ENCODE measurements at regions not wholly inside any gene's neighbourhood (a gene's known extent, or its start where the extent isn't known, plus 50 kb on each side); places are given as distances from the start of the nearest gene placed in this dataset.

DNA sequence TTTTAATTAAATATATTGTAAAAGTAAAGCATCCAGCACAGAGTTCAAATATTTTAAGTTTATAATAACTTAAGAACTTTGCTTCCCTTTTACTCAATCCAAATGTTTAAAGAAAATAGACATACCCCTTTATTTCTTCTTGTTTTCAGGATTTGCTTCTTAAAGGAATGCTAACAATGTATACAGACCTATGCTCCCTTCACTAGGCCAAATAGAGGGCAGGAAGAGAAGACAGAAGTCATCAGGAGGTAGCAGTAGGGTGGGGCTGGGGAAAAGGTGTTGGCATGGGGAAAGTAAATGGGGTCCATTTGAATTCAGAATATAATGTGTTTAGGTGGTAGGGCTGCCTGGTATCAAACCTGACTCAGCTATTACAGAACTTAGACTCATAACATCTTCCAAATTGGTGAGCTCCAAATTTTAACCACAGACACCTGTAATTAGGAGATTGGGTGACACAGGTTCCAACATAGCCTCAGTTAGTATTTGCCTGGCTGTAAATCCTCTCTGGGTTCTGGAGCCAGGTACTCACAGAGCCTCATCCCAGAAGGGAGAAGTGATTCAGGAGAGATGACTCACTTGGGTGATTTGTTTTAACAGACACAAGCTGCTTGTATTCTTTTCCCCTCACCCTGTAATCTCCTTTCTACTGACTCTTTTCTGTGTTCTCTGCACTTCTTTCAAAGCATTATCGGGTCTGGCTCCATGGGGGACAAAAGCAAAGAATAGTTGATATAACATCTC, 60.1 kb upstream of the DUSP10 start:
- H3K4me3 ChIP-seq (ENCODE audit: low read depth, low read length): no peak overlapping the region
- CTCF ChIA-PET: interaction anchor here (1.2 kb wide), 1 partner anchor 325 kb away, joined by 6 read pairs; no protein-coding TSS in a partner anchor
- DNase-seq (ENCODE audit: low read depth, low spot score): no peak
- TF ChIP-seq, protein P1, sequence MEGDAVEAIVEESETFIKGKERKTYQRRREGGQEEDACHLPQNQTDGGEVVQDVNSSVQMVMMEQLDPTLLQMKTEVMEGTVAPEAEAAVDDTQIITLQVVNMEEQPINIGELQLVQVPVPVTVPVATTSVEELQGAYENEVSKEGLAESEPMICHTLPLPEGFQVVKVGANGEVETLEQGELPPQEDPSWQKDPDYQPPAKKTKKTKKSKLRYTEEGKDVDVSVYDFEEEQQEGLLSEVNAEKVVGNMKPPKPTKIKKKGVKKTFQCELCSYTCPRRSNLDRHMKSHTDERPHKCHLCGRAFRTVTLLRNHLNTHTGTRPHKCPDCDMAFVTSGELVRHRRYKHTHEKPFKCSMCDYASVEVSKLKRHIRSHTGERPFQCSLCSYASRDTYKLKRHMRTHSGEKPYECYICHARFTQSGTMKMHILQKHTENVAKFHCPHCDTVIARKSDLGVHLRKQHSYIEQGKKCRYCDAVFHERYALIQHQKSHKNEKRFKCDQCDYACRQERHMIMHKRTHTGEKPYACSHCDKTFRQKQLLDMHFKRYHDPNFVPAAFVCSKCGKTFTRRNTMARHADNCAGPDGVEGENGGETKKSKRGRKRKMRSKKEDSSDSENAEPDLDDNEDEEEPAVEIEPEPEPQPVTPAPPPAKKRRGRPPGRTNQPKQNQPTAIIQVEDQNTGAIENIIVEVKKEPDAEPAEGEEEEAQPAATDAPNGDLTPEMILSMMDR (IDR thresholded peaks at IDR 0.05; ENCODE audit: insufficient read depth, low read length, missing control alignments): no peak
- POLR2A ChIA-PET: interaction anchor here (0.6 to 1.5 kb wide), 3 partner anchors 8 to 102 kb away, joined by 3 to 4 read pairs (median 3); no protein-coding TSS in a partner anchor

DNA sequence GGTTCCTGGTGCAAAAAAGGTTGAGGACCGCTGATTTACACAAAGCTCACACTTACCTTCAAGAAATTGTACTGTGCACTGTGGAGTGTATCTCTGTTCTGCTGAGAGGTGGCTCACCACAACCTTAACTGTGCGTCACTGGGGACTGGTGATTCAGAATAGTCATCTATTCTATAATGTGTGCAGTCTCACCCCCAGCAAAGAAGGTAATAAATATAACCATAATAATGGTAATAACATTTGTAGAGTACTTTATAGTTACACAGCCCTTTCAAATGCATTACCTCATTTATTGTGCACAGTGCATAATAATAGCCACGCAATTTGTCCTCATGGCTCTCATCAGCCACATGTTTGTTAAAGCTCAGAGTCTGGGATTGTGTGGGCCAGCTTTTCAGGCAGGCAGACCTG, 59.4 kb upstream of the DUSP10 start:
- H3K4me3 ChIP-seq (ENCODE audit: low read depth, low read length): no peak overlapping the region
- POLR2A ChIA-PET: interaction anchor here (1.2 to 1.5 kb wide), 2 partner anchors 9 to 102 kb away, joined by 3 to 4 read pairs; no protein-coding TSS in a partner anchor
- DNase-seq (ENCODE audit: low read depth, low spot score): no peak
- CTCF ChIA-PET: interaction anchor here (1.1 to 1.2 kb wide), 2 partner anchors 9 to 324 kb away, joined by 5 to 6 read pairs; no protein-coding TSS in a partner anchor
- TF ChIP-seq, protein P1 (IDR thresholded peaks at IDR 0.05; ENCODE audit: insufficient read depth, low read length, missing control alignments): no peak

DNA sequence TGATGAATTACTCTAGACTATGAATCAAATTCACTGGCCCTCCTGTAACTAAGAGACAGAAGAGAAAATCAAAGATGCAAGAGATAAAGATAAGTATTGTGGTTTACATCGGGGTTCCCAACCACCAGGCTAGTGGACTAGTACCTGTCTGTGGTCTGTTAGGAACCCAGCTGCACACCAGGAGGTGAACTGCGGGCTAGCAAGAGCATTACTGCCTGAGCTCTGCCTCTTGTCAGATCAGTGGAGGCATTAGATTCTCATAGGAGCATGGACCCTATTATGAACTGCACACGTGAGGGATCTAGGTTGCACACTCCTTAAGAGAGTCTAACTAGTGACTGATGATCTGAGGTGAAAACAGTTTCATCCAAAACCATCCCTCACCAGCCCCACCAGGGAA, 58.9 kb upstream of the DUSP10 start:
- TF ChIP-seq, protein P1 (IDR thresholded peaks at IDR 0.05; ENCODE audit: insufficient read depth, low read length, missing control alignments): no peak

DNA sequence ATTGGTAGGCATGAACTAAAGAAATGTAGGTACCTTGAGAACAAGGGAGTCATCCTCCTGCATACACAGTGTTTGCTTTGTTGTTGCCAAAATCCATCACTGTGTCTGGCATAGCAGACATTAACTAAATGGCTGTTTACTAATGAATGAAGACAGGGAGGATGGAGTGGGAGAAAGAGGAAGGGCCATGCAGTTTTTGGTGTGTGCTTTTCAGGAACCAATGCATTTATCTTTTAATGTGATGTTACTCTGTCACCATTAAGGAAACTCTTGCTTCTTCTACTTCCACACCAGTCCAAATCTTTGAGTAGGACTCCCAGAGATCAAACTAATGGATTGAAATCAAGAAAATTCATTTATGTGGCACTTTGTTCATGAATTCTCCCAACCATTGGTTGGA, 55.6 kb upstream of the DUSP10 start:
- POLR2A ChIA-PET: no interaction called here
- TF ChIP-seq, protein P1 (IDR thresholded peaks at IDR 0.05; ENCODE audit: insufficient read depth, low read length, missing control alignments): no peak
- H3K4me3 ChIP-seq (ENCODE audit: low read depth, low read length): no peak overlapping the region
- DNase-seq (ENCODE audit: low read depth, low spot score): no peak
- CTCF ChIA-PET: no interaction called here

More for the DNA sequence above, 58.9 kb upstream of the DUSP10 start:
- POLR2A ChIA-PET: interaction anchor here (1.2 to 1.5 kb wide), 2 partner anchors 9 to 101 kb away, joined by 3 to 4 read pairs; no protein-coding TSS in a partner anchor
- CTCF ChIA-PET: interaction anchor here (1.1 kb wide), 1 partner anchor 9 kb away, joined by 5 read pairs; no protein-coding TSS in a partner anchor
- DNase-seq (ENCODE audit: low read depth, low spot score): no peak
- no peak overlapping the region for H3K4me3 ChIP-seq (ENCODE audit: low read depth, low read length)

DNA sequence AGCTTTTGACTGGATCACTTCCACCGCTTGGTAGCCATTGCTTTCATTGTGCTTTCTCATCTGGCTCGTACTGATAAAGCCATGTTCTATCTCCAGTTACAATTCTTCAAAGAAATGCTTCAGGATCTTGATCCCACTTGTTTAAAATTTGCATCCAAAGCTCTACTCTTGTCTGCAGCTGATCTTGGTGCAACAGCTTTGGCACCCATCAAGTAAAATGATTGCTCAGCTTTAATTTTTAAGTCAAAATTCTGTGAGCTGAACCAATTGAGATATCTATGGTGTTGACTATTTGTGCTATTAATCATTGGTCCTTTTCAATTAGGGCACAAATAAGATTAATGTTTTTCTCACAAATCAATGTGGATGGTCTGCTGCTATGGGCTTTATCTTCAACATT, 54.8 kb upstream of the DUSP10 start:
- no peak for DNase-seq (ENCODE audit: low read depth, low spot score)
- ChIA-PET CTCF (no interaction called here), POLR2A (no interaction called here)
- no peak overlapping the region for H3K4me3 ChIP-seq (ENCODE audit: low read depth, low read length)
- TF ChIP-seq, protein P1 (IDR thresholded peaks at IDR 0.05; ENCODE audit: insufficient read depth, low read length, missing control alignments): no peak

DNA sequence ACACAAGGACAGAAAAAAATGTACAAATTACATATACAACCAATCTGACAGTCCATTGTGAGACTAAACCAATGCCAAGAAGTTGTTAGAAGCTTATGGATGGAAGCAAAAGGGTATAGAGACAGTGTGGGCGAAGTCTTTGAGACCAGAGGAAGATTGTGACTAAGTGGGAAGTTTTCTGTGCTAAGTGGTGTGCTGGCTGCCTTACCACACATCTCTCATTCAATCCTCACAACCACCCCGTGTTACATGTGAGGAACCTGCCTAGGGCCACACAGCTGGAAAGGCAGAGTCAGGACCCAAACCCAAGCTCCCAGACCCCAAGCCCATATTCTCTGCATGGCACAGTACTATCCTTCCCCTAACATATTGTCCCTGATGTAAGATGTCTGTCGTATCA, 53.5 kb upstream of the DUSP10 start:
- POLR2A ChIA-PET: no interaction called here
- no peak for DNase-seq (ENCODE audit: low read depth, low spot score)
- CTCF ChIA-PET: no interaction called here

More for the DNA sequence above, 53.5 kb upstream of the DUSP10 start:
- H3K4me3 ChIP-seq (ENCODE audit: low read depth, low read length): no peak overlapping the region
- TF ChIP-seq, protein P1 (IDR thresholded peaks at IDR 0.05; ENCODE audit: insufficient read depth, low read length, missing control alignments): no peak
